PC-9 (cell line): ENCODE measurements at regions not wholly inside any gene's neighbourhood (a gene's known extent, or its start where the extent isn't known, plus 50 kb on each side); places are given as distances from the start of the nearest gene placed in this dataset.

Experiments
- CTCF ChIP-seq: fragments of 200-600 bp; sonication (generic); conservative IDR thresholded peaks from 2 replicates; pipeline ENCODE4 v1.6.1; 2017; ENCODE audit warnings: mixed run types, antibody characterized with exemption, mild to moderate bottlenecking, moderate library complexity
- EZH2 ChIP-seq: fragments of 200-600 bp; sonication (generic); IDR thresholded peaks from 2 replicates; pipeline ENCODE4 v1.8.0; 2017; ENCODE audit warnings: antibody characterized with exemption, low read depth

- TF ChIP-seq CTCF (no peak), EZH2 (no peak)
These were observed 284.5 kb downstream of the PTPRU start for GRCh38 chr1:29520571-29521437.
